SK-MEL-5 (cell line): ENCODE measurements at regions not wholly inside any gene's neighbourhood (a gene's known extent, or its start where the extent isn't known, plus 50 kb on each side); places are given as distances from the start of the nearest gene placed in this dataset.

Experiments used
- DNase-seq: peaks from one replicate; pipeline ENCODE4 v3.0.0-alpha.2; 2016; ENCODE audit warnings: low read depth, low spot score
- in situ Hi-C: cut with HindIII; loops from 2 replicates; pipeline ENCODE4 v1.10.0; 2016; ENCODE audit warnings: low sequenced_read_pairs, high pct_unique_total_duplicates, low pct_unique_long_range_greater_than_20kb

DNA sequence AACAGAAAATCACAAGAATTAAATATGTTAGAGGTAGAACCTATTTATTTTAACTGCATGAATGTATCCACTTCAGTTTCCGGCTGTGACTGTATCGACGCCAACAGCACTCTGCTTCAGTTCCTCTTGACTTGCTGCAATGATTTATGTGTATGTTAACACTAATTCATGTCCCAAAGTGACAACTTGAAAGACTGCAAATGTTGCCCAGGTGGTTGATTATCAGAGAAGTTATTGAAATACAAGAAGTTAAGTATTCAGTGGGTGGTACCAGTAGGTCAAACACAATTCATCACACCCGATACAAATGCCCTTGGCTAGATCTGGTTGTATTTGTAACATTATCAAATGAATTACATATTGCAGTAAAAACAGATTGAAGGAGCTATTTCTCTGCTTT lies 622.7 kb upstream of the CDH18 start:
- DNase-seq, result no peak
- in situ Hi-C loops, result no loop called here

DNA sequence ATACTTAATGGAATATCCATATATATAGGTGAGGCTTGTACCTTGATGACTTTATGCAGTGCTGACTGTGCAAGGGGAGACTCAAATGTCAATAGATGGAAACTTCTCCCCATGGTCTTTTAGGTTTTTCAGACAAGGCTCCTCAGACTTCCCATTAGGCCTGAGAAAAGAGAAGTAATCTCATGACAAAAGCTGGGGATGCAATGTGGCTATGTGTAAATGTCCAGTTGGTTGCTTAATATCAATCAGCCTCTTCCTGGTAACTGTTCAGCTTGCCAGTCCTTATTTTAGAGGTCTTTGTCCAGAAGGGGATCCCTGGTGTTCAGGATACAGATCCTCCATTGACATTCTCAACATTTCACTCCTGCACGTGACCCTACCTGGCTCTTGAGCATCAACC lies 621.1 kb upstream of the CDH18 start:
- no peak for DNase-seq
- in situ Hi-C loops, result no loop called here

DNA sequence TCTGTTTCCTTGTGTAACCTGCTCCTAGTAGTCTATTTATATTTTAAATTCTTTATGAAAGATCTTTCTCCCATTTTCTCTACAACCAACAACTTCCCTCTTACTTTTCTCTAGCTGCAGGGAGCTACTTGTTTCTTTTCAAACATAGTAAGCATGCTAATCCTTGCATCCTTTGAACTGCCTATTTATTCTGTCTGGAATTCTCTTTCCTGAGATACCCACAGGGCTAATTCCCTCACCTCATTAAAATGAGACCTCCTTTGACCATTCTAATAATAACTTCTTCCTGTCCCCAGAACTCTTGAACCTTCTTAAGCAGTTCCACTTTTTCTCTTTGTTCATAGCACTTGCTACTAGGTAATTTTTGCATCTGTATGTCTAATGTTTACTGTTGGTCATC lies 620.6 kb upstream of the CDH18 start:
- in situ Hi-C loops, result no loop called here

GRCh38 chr5:20605732-20606525 lies 617.9 kb upstream of the CDH18 start:
- no peak for DNase-seq
- in situ Hi-C loops, result no loop called here

More for the DNA sequence above, 620.6 kb upstream of the CDH18 start:
- DNase-seq, result no peak

- DNase-seq, result no peak
- in situ Hi-C loops, result no loop called here
Measured at GRCh38 chr5:20604992-20605391, 617.0 kb upstream of the CDH18 start.

- DNase-seq, result peak; percentile 65
- in situ Hi-C loops, result no loop called here
Measured at GRCh38 chr5:20601678-20602100, 613.7 kb upstream of the CDH18 start.

DNA sequence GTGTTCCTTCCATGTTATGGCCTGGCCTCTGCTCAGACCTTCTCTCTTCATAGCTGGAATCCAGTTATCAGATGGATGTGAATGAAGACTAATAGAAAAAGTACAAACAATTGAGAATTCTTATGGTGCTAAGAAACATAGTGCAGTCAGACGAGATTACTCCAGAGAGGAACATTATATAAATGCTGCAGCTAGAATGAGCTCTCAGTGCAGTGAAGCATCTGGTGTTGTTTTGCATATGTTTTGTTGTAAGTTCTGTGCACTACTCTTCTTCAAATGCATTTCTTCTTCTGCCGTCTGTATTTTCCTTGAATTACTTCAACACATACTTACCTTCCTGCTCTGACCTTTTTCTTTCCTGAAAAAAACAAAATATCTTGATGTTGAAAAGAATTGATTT lies 602.4 kb upstream of the CDH18 start:
- DNase-seq, result no peak
- in situ Hi-C loops, result no loop called here

GRCh38 chr5:20575571-20575970 lies 587.6 kb upstream of the CDH18 start:
- in situ Hi-C loops, result no loop called here
- DNase-seq, result no peak

DNA sequence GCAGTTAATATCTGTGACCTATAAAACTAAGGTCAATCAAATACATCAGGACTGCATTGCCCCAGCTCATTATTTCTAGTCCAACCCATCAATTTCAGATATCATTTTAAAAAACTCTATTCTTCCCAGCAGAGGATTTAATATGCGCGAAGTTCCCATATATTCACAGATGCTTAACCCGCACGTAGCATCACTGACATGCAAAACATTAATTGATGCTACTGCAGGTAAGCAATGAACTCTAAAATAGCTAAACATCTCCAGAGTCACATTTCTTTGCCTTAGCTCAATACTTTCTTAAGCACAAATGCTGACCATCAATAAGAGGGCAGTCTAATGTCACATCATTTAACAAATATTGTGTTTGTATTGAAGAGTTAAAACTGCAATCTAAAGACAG lies 586.6 kb upstream of the CDH18 start:
- in situ Hi-C loops, result no loop called here
- no peak for DNase-seq

- DNase-seq, result peak; percentile 39
- in situ Hi-C loops, result no loop called here
Measured at GRCh38 chr5:20572614-20573013, 584.6 kb upstream of the CDH18 start.

DNA sequence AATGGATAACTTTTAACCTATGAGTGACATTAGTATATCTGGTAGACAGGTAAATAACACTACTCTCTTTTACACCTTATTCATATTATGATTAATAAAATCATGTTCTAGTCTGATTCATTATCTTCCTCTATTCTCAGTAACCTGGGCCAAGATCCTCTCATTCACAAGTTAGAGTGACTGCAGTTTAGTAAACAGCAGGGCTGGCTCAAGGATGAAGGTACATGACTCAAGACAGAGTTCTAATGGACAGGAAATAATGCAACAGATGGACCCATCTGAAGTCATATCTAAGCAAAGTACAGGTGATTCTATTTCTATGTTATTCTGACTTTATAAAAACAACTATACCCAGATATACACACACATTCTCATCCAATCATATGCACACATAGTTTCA lies 582.5 kb upstream of the CDH18 start:
- in situ Hi-C loops, result no loop called here

GRCh38 chr5:20562544-20562943 lies 574.5 kb upstream of the CDH18 start:
- in situ Hi-C loops, result no loop called here
- DNase-seq, result no peak

More for the DNA sequence above, 582.5 kb upstream of the CDH18 start:
- DNase-seq, result no peak

GRCh38 chr5:20559845-20560244 lies 571.8 kb upstream of the CDH18 start:
- in situ Hi-C loops, result no loop called here
- no peak for DNase-seq

GRCh38 chr5:20556115-20556763 lies 568.2 kb upstream of the CDH18 start:
- no peak for DNase-seq

DNA sequence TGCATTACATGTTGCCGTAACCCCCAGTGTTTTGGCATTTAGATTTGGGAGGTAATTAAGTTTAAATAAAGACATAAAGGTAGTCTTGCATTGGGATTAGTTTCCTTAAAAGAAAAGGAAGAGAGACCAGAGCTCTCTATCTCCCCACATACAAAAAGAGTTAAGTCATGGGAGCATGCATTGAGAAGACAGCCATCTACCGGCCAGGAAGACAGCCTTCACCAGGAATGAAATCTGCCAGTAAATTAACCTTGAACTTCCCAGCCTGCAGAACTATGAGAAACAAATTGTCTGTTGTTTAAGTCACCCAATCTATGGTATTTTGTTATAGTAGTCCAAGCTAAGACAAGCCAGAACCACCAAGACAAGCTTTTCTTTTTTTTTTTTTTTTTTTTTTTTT lies 567.0 kb upstream of the CDH18 start:
- in situ Hi-C loops, result no loop called here
- peak; percentile 67 for DNase-seq

More at GRCh38 chr5:20556115-20556763, 568.2 kb upstream of the CDH18 start:
- in situ Hi-C loops, result no loop called here

GRCh38 chr5:20554001-20554400 lies 566.0 kb upstream of the CDH18 start:
- in situ Hi-C loops, result no loop called here
- DNase-seq, result no peak

- in situ Hi-C loops, result no loop called here
- no peak for DNase-seq
Measured at GRCh38 chr5:20537911-20538703, 550.1 kb upstream of the CDH18 start.

GRCh38 chr5:20536813-20537212 lies 548.8 kb upstream of the CDH18 start:
- DNase-seq, result no peak
- in situ Hi-C loops, result no loop called here
